Superior temporal gyrus (tissue), 1 donor: ENCODE measurements at regions not wholly inside any gene's neighbourhood (a gene's known extent, or its start where the extent isn't known, plus 50 kb on each side); places are given as distances from the start of the nearest gene placed in this dataset.
"Not testable (repeated sequence)": the region's sequence is repeated elsewhere in the genome, so short reads cannot be mapped to it uniquely, and the experiment has no call there.

Experiments
- DNase-seq: peaks from one replicate; pipeline ENCODE4 v3.0.0-alpha.2; 2016; ENCODE audit errors: extremely low spot score

DNA sequence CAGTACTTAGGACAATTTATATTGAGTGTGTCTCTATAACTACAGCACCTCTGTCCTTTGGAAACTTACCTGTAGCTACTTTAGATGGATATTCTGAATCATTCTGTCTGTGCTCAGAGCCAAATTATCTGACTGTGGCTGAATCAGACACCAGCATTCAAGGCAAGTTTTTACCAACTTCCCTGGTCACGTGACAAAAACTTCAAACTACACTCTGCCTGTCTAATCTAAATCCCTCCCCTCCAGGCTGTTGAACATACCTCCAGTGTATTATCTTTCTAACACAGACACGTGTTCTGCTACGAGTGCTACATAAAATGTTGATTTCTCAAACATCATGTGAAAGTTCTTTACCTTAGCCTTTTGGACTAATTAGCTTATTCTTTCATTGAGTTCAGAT is 641.2 kb upstream of the CPEB2 start:
- no peak for DNase-seq

DNA sequence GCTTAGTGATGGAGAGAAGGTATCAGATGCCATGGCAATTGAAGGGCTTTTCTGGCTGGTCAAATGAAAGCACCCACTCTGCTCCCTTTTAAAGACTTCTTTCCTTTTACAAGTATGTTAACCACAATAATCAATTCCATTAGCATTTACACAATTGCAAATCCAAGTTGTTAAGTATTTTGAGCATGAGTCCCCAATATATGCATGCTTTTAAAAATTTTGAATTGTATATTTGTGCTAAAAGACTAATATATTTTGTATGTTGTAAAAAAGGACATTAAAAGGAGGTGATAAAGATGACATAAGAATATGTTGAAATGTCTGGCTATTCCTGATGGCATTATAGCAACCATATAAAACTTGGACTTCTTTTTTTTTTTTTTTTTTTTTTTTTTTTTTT is 639.9 kb upstream of the CPEB2 start:
- no peak for DNase-seq

DNA sequence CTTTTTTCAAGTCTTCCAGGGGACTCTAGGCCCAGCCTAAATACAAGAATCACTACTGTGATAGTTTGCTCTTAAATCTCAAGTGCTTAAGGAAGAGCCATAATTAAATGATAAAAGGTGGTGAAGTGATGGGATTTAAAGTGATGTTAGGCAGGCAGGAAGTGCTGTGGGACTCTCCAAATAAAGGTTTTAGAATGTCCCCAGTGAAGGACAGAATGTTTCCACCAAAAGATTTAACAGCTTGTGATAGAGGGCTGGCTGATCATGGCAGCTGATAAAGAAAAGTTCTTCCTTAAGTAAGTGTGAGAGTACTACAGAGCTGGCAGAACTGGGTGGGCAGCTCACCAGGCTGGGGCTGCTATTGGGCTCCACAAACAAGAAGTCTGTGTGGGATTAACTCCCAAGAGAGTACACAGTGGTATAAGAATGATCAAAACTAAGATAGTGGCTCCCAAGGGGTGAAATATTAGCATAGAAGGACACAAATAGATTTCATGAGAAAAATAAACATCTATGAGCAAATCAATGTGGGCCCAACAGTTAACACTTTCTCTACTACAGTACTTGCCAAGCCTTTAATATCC is 637.2 kb upstream of the CPEB2 start:
- DNase-seq, result no peak

DNA sequence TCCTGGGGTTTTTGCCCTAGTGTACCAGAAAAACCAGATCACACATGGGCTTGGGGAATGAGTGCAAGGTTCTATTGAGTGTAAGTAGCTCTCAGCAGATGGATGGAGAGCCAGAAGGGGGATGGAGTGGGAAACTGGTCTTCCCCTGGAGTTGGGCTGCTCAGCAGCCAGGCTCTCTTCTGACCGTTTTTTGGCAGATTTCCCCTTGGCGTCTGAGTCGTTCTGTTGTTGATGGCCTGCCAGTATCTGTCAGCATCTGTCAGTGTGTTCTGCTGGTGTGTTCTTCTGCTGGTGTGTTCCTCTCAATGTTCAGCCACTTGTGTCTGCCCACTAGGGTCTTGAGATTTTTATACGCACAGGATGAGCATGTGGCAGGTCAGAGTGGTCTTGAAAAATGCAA is 633.9 kb upstream of the CPEB2 start:
- no peak for DNase-seq

DNA sequence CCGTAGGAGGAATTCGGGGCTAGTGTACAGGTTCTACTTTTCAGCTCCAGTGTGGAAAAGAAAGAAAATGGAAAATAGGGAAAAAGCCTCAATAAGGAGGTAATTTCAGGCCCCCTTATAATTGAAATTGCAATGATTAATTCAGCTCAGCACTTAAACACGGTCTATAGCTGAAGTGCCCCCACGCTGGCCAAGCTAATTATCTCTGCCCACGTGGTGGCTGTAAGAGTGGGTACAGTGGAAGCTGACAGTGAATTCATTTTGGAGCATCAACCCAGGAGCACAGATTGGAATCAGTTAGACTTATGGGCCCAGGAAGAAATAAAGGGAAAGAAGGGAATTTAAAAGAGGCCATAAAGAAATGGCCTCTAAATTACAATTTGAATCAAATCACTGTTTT is 631.1 kb upstream of the CPEB2 start:
- no peak for DNase-seq

DNA sequence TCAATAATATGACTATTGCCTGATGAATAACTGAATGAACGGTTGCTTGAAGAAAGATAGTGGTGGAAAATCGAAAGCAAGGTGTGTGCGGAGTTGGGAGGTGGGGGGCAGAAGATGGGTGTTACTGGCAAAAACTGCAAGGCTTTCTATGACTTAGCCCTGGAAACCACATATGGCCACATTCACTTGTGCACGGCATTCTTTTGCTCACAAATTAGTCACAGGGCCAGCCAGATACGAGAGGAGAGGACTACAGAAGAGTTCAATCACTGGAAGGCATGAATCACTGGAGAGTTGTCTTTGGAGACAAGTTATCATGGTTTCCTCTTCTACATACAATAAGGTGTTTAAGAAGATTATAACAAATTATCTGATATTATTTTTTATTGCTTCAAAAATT is 626.5 kb upstream of the CPEB2 start:
- DNase-seq, result no peak

DNA sequence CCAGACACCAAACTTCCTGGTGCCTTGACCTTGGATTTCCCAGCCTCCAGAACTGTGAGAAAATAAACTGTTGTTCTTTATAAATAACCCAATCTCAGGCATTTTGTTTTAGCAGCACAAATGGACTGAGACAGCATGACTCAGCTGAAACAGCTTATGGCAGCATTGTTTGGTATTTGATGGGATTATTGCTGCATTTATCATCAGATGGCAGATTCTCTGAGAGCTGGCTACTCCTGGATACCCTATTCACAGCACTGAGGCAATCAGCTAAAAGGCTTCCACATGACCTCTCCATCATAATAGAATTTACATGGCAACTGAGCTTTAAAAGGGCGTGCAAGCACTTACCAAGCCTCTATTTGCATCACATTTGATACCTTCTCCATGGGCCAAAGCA is 623.1 kb upstream of the CPEB2 start:
- DNase-seq, result no peak

DNA sequence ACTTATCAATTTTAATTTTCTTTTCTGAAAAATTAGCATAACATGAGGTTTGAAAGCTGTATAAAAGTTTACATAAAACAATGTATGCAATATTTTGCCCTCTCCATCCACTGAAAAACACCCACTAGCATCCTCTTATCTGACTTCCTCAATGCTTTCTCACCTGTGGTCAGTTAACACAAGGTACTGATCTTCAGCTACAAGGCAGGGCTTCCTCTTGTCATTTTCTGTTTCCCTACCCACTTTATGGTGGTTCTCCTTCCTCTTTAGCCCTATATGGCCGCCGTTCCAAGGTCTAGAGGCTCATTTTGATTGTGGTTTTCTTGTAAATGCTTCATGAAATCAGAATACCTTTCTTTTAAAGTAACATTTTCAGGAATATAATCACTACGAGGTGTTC is 618.6 kb upstream of the CPEB2 start:
- no peak for DNase-seq

DNA sequence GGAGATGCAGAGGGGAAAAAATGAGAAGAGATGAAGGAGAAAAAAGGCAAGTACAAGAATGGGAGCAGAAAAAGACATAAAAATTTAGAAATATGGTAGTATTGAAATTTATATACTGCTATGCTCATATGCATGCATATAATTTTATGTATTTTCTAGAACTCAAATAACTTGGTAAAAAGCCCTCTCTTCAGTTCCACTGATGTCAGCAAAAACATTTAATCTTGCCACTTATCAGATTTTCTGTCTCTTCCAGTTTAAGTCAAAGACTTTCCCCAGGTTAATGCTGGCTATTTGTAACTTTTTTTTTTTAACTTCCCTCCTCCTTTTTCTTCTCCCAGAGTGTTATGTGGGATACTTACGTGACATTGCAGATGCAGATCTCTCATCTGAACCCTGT is 617.5 kb upstream of the CPEB2 start:
- no peak for DNase-seq

DNA sequence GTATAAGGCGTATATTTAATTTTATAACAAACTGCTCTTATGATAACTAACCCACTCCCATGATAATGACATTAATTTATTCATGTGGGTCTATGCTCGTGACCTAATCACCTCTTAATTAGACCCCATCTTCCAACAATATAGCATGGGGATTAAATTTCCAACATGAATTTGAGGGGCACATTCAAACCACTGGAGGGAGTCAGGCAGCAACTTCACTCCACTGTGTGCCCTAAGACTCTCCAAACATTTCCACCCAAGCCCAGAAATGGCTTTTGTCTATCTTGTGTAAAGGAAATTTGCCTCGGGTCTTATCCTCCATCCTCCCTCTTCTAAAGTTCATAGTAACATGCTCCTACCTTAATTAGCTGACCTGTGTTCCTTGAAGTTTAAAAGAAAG is 616.1 kb upstream of the CPEB2 start:
- DNase-seq, result no peak

DNA sequence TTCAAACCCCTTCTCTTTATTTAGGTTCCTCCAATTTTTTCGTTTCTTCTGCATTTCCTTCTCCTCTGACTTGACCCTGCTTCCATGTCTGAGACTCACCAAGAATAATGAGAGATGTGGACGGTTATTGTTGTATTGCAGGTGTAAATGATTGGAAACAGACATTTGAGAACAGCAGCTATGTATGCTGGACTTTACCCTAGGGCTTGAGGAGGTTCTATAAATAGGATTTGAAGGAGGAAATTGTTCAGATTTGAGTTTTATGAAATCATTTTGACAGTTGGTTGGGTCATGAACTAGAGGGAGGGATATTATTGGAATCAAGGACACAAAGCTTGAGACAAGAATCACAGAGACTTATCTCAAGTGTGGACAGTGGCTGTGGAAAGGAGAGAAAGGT is 614.6 kb upstream of the CPEB2 start:
- no peak for DNase-seq

DNA sequence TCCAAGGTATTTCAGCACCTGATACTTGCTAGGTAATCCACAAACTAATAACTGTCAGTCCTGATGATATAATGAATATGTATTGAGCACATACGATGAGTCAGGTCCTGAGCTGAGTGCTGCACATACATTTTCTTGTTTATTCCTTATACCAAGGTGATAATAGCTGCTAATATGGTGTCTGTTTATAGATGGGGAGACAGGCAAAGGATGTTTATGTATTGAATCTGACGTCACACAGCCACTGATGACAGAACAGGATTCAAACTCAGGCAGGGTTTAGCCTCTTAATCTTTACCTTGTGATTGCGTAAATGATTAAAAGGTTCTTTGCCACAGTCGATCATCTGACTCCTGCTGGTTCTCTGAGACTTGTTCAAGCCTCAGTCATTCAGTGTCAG is 609.9 kb upstream of the CPEB2 start:
- no peak for DNase-seq

DNA sequence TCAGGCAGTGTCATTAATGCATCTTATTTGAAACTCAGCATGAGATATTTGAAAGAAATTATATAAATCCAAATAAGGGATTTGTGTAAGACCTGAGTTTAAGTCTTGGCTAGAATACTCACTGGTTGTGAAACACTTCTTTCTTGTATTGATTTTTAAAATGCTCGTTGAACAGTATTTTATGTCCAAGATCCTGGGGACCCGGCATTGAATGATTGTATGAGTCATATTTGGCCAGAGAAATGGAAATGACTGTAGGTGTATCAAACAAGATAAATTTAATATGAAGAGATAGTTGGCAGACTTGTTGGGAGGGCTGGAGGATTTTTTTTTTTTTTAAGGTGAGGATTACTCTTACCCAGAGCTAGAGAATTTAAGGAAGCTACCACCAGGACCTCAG is 606.1 kb upstream of the CPEB2 start:
- no peak for DNase-seq

DNA sequence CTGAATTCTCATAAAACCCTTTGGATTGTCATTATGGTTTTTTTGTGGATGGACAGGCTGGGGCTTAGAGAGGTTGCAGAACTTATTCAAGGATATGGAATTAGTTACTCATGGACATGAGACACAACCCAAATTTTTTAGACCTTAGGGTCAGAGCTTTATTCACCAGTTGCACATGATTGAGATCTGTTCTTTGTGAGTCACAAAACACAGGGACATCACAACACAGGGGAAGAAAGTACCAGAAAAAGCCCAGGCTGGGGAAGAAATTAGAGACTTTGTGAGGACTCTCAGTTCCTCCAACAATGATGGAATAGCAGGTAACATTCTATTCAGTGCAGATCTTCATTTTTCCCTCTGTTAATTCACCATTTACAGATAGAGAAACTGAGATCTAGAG is 602.4 kb upstream of the CPEB2 start:
- DNase-seq, result no peak

DNA sequence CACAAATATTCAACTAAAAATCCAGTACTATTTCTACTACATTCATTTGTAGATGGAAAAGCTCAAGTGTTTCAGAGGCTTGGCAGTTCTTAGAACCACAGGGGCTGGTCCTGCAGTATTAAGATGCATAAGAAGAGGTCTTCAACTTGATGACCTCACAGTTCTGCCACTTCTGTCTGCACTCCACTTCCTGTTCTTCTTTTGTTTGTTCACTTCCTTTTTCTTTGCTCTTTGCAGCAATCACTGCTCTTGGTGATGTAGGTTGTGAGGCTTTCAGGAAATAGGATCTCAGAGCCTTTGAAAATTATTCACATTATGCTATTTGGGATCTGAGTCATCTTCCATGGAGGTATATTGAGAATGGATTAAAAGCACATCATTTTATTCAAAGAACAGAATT is 602.0 kb upstream of the CPEB2 start:
- no peak for DNase-seq

DNA sequence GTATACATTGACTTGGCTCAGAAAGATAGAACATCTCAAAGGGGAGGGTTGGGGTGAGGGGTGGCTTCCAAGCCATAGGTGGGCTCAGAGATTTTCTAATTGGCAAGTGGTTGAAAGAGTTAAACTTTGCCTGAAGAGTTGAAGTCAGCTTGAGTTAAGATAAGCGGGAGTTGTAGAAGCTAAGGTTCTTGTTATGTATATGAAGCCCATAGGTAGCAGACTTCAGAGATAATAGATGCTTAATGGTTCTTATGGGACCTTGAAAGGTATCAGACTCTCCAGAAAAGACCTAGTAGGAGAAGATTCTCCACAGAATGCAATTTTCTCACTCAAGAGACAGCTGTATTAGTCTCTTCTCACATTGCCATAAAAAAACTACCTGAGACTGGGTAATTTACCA is 599.1 kb upstream of the CPEB2 start:
- DNase-seq, result no peak

DNA sequence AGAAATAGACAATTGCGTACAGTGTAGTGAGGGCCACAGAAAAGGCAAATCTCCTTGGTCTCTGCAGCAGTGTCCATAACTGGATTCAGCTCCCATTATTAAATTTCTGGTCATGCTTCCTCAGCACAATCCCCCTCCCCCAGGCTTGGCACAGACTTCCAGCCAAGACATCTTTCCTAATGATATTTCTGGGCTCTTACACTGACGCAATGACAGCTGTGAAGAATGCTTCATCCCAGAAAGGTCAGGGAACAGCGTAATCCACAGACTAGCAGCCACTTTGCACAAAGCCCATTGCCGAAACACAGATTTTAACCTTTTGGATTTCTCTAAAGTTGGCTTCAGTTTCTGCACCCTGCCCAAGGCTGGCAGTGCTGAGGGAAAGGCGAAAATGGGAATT is 597.6 kb upstream of the CPEB2 start:
- DNase-seq, result no peak

DNA sequence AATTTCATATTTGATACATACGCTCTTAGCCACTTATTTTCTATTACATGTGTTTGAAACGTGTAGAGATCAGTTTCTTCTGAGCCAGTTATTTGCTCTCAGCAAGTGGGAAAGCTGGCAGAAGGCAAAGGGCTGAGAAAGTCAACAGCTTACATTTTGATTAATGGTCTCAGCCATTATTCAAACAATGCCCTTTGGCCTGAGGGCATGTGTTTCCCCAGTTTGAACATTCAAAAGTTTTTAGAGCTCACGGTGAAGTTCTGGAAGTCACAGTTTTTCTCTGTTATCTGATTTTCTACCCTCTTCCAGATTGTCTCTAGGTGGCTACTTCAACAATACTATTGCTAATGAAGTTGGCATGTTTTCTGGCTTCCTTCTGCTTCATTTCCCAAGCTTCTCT is 591.8 kb upstream of the CPEB2 start:
- no peak for DNase-seq

DNA sequence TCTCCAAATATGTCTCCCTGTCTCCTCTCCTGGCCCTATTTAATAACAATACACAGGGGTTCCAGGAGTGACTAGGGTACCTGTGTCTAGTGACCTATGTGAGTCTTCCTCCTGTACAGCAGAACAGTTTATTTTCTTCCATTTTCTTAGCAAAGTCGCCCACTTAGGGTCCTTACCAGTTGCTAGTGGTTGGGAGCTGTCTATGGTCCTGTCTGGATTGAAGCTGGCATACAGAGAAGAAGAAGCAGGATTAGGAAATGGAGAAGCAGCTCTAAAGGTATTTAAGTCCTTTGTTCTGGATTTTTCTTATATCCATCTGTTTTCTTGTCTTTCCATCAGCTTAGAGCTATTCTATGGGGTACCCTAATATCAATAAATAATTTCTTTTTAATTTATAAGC is 587.1 kb upstream of the CPEB2 start:
- no peak for DNase-seq

DNA sequence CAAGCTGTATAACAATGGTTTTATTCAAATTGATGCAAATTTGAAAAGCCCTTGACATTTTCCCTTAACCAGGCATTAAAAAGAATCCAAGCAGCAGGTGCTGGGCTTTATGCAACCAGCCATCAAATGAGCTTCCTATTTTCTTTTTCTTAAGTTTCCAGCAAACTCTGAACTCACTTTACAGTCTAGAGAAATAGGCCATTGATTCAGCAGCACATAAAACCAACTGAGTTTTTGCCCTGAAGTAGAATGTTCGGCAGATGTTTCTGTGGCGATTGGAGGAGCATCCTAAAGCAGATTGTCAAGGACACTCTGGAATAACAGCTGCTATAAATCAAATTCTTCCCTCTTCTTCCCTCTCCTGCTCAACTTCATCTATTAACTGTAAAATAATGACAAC is 582.8 kb upstream of the CPEB2 start:
- DNase-seq, result no peak

DNA sequence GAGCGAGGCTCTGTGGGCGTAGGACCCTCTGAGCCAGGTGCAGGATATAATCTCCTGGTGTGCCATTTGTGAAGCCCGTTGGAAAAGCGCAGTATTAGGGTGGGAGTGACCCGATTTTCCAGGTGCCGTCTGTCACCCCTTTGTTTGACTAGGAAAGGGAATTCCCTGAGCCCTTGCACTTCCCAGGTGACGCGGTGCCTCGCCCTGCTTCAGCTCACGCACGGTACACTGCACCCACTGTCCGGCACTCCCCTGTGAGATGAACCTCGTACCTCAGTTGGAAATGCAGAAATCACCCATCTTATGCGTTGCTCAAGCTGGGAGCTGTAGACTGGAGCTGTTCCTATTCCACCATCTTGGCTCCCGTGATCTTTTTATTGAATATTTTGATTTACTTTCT is 576.0 kb upstream of the CPEB2 start:
- DNase-seq, result not testable (repeated sequence)

DNA sequence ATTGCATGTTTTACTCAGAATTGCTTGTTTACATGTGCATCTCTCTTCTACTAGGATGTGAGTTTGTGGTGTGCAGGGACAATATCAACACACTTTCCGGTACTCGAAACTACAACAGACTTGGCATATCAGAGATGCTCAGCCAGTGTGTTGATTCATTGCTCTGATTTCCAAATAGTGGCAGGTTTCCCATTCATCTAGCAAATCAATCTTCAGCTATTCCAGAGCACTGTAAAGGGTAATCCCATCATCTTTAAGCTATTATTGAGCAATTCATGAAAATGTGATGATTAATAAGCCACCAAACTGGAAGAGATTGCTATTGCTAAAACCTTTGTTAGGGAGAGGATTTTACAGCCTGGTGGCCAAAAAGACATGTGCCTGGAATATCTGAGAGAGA is 574.2 kb upstream of the CPEB2 start:
- no peak for DNase-seq

DNA sequence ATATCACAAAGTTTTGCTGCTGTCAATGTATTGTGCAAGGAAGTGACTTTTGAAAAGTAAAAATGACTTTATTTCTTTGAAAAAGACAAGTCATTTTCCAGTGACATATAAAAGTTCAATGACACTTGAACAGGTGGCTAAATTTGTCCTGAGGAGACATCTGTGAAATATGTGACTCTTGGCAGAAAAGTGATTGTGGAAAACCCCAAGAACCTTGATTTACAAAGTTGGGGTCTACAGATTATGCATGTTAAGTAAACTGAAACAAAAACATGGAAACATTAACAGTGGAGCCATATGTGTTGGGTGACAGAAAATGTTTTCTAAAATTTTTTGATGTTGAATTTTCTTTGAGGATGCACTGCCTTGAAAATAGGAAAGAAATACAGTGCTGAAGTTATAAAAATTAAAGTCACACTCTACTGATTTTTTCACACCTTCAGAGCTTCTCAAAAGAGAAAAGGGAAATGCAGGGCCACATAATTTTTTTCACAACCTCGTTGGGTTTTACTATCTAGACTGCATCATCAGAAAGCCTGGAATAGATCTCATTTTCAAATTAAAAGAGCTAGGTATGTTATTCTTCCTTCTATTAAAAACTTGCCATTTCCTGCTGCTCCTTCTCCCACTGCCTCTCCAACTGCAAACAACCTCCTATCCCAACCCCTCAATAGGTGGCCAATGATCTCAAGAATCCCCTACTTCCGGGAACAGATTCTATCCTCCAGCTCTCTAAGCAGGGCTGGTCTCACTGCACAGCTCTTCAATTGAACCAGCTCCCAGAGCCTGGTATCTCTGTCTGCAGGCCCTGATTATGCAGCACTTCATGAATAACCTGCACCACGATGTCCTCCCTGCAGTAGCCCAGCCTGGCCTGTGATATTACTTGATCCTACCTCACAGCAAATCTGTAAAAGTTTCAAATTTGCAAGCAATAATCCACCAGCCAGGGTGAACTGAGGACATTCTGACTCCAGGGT is 570.8 kb upstream of the CPEB2 start:
- DNase-seq, result no peak

DNA sequence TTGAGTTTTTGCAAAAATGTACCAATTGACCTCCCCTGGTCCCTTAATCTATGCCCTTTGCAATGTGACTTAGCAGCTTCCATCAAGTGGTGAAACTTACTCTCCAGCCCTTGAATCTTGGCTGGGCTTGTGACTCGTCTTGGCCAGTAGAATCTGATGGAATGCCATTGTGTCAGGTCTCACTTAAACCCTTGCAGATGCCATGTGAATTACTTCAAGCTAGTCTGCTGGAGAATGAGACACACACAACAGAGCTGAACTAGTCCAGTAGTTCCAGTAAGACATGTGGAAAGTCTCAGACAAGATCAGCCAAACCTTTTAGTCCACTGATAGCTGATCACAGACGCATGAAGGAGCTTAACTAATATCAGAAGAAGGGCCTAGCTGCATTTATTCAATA is 567.8 kb upstream of the CPEB2 start:
- DNase-seq, result no peak
